Amniotic epithelial cell (primary cell): ENCODE measurements at regions not wholly inside any gene's neighbourhood (a gene's known extent, or its start where the extent isn't known, plus 50 kb on each side); places are given as distances from the start of the nearest gene placed in this dataset.
"Not testable (repeated sequence)": the region's sequence is repeated elsewhere in the genome, so short reads cannot be mapped to it uniquely, and the experiment has no call there.

Experiments
- DNase-seq: peaks from one replicate; pipeline ENCODE4 v3.0.0-alpha.2; 2010; ENCODE audit warnings: low read depth

DNA sequence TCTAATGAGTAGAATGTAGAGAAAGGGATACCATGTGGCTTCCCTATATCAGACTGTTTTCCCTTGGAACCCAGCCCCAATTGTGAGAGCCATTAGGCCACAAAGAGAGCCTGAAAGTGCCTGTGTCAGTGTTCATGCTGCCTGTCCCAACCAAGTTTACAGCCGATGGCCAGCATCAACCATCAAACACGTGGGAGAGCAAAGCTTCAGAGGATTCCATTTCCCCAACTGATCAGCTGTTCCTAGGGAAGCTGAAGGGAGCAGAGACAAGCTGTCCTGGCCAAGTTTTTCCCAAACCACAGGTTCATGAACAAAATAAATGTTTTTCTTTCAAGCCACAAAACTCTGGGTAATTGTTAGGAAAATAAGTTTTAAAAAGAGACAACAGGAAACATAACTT lies 589.0 kb upstream of the DEFB115 start:
- not testable (repeated sequence) for DNase-seq

DNA sequence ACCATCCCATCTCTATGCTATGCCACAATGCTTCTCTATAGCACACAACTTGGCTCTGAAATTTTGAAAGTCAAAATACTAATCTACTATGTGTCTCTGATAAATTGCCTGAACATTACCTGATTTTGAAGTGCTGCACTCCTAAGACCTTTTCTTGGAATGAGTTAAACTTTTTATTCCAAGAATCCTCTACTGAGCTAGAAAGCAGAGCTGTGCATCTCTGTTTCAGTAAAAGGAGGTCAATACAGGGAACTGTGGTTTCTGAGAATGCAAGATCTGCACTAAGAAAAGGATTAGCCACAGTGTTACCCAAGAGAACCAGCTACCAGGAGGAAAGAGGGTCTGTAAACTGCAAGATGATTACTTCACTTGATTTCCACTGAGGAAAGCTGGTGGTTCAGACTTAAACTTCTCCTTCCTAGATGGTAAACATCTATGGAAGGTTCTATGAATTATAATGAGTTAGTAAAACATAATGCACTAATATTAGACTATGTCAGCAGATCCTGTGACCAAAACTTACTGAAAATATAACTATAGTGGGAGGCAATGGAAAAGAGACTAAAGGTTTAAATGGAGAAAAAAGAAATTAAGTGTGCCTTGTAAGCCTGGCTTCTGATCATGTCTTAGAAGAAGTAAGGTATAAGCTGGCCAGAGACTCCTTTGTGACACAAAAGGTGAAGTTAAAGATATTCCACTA lies 588.0 kb upstream of the DEFB115 start:
- DNase-seq = not testable (repeated sequence)

DNA sequence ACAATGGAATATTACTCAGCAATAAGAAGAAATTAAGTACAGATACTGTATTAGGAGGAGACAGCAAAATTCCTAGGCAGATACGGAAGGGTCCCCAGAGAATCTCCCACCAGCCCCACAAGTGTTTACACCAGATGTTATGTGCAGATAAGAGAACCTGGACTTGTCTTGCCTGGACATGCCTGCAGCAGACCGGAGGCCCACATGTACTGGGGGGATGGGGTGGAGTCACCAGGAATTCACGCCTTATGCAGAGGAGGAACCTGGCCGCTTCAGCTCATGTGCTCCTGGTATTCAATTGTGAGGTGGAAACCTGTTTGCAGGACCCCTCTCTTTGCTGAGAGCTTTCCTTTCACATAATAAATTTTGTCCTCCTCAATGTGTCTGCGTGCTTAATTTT lies 586.3 kb upstream of the DEFB115 start:
- DNase-seq = not testable (repeated sequence)

DNA sequence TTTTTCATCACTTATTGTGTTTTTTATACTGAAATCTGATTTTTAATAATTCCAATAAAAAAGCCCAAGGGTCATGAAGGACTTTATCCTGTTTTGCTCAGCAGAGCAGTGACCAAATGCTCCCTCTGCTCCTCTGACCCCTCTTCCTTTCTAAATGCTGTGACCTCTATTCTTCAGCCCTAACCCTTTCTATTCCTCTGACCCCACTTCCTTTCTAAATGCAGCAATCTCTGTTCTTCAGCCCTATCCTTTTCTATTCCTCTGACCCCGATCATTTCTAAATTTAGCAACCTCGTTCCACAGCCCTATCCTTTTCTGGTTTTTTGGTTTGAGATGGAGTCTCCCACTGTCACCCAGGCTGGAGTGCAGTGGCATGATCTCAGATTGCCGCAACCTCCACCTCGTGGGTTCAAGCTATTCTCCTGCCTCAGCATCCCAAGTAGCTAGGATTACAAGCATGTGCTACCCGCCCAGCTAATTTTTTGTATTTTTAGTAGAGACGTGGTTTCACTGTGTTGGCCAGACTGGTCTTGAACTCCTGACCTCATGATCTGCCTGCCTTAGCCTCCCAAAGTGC lies 581.4 kb upstream of the DEFB115 start:
- DNase-seq = not testable (repeated sequence)

DNA sequence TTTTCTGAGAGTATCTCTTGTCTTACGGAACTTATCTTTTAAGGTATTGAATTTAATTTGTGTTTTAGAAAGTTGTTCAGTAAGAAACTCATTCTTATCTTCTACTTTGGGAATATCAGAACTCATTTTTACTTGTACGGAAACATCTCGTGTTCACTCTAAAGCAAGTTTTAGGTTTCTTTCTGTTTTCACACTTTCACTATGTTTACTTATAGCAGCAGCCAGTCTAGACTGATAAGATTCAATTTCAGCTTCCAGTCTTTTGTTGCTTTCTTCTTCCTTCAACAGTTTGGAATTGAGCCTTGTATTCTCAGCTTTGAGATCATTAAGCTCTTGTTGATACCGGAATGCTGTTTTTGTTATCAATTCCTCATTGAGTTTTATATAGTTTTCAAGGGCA lies 575.2 kb upstream of the DEFB115 start:
- DNase-seq = not testable (repeated sequence)

DNA sequence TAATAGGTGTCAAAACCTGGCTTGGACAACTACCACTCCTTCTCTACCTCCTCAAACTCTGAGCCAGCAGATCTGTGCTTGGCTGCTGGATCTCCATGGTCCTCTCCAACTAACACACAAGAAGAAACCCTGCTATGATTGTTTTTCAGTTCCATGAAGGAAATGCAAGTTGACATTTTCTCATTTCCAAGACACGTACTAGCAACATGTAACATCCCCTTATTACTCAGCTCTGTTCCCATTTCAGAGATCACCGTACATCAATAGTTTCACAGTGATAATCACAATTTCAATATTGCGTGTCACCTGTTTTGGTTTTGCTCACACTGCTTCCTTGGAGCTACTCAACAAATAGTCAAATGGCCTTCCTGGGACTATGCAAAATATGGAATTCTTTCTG lies 544.6 kb upstream of the DEFB115 start:
- DNase-seq = not testable (repeated sequence)

DNA sequence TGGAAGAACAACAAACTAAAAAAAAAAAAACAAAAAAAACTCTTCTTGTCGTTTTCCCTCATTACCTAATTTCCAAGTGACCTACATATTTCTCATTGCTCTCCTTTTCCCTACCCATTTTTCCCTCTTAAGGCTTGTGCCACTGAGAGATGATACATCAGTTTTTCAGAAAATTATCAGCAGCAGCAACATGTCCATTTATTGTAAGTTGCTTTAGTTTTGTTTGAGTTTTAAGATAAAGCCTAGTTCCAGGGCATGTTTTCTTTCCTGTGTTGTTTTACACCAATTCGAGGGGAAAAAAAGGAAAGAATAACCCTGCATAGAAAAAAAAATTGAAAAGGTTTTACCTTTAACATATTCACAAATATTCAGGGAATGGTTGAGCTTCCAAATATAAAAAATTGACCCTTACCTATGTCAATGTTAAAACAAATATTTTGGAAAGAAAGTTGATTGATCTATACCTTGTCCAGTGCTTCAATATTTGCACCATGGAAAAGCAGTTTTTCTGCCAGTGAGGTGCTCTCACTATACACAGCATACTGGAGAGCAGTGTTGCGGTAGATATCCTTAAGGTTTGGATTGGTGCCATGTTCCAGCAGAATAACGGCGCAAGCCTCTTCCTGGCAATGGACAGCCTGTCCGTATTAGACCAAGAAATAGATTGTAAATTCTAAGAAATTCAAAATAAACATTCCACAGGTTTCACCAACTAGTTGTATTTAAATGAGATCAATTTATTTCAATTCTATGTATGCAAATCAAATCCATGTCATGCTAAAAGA lies 537.9 kb upstream of the DEFB115 start:
- DNase-seq = not testable (repeated sequence)

DNA sequence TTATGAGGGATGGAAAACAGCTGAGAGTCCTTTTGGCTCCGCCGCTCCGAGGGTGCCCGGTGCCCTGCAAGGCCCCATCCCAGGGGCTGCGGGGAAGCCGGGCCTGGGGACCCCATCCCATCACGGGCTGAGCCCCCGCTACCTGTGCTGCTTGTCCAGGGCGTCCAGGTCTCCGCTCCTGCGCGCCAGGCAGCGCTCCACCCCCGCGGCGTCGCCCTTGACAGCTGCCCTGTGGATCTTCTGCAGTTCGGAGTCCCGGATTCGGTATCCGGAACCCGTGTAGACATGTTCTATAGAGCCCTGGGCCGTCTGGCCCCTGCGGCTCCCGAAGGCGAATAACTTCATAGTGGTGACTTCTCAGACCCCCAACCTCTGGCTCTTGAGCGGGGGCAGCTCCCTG lies 534.0 kb upstream of the DEFB115 start:
- DNase-seq = not testable (repeated sequence)

DNA sequence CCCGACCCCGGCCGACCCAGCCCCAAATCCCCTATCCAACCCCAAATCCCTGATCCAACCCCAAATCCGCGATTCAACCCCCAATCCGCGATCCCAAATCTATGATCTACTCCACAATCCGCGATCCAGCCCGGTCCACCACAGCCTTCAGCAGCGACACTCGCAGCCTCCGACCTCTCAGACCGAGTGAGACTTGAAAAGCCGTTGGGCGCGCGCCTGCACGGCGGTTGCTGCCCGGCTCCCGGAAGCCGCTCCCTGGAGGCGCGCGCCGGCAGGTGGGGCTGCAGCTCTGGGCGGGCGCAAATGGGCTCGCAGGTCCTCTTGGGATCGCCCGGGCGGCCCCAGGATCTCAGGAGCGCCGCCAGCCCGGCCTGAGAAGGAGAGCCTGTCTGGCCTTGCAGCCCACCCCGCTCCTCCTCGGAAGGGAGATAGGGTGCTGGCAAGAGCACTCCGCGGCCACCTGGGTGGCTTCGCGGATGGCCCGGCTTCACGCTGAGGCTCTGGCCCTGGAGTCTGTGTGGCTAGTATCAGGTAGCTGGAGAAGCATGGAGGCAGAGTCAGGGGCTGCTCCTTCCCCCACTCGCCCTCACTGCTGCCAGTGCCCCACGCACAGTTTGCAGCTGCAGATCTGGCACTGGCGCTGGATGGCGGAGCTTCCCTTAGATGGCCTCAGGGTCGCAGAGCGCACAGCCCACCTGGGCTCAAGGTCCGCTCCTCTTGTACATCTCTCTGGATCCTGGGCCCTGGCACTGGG lies 533.4 kb upstream of the DEFB115 start:
- DNase-seq = not testable (repeated sequence)

DNA sequence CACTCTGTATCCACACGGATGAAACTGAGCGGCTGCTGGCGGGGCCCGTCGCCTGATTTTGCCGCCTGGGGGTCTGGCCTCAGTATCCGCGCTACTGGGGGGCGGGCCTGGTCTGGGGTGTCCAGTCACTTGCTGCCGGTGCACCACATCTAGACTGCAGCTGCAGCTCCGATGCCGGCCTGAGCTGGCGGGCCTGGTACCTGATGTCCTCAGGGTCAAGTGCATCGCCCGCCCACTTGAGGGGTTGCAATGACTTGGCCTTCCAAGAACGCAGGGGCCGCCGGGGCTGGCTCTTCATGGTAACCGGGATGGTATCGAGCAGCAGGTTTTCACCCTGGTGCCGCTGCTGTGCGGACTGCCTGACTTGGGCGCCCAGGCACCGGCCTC lies 532.8 kb upstream of the DEFB115 start:
- DNase-seq = not testable (repeated sequence)

DNA sequence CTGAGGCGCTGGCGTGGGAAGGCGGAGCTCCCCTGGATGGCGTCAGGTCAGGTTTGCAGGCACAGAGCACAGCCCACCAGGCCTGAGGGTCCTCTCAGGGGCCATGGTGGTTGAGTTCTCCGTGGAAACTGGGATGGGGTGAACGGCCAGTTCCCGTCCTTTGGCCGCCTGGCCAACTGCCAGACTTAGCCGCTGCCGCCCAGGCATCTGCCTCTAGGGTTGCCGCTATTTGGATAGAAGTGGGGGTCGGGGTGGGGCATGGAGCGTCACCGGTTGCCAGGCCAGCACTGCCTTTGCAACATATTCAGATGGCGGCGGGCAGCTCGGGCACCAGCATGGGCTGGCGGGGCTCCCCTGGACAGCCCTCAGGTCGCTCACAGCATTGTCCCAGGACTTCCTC lies 532.3 kb upstream of the DEFB115 start:
- DNase-seq = not testable (repeated sequence)

DNA sequence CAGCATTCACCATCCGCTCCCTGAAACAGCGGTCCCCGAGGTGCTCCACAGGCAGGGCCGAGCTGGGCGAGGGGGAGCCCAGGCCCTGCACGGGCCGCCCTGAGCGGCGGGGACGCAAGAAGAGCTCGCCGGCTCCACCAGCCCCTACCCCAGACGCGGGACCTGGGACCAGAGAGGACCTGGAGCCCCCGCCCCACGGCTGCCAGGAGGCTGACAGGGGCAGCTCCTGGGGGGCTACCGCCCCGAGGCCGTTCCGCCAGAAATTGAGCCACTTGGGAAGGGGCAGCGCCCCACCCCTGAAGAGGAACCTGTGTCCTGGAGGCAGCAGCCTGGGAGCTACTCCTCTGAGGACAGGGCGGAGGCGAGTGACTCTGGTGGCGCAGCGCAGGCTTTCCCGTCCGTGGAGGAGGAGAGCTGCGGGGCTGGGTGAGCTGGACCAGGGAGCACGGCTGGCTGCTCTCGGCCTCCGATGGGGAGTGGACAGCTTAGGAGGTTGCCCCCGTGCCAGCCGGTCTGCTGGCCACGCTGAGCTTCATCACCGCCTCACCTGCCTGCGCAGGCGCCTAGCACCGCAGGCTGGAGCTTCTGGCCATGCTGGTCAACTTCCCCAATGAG lies 529.1 kb upstream of the DEFB115 start:
- not testable (repeated sequence) for DNase-seq
